AG09309 (cell line): ENCODE measurements at regions not wholly inside any gene's neighbourhood (a gene's known extent, or its start where the extent isn't known, plus 50 kb on each side); places are given as distances from the start of the nearest gene placed in this dataset.
"Not testable (repeated sequence)": the region's sequence is repeated elsewhere in the genome, so short reads cannot be mapped to it uniquely, and the experiment has no call there.

Experiments
- DNase-seq: peaks from one replicate; pipeline ENCODE4 v3.0.0-alpha.2; 2010; ENCODE audit warnings: low read depth
- H3K4me3 ChIP-seq: 2 replicates; pipeline ENCODE4 v1.5.1; 2011; ENCODE audit warnings: mild to moderate bottlenecking, low read depth, low read length, moderate library complexity; ENCODE audit not compliant: control insufficient read depth
- TF ChIP-seq, protein P1 (sequence below): IDR thresholded peaks from 2 replicates; pipeline ENCODE4 v1.5.1; 2011; ENCODE audit warnings: mild to moderate bottlenecking, low read depth, low read length, inconsistent platforms; ENCODE audit not compliant: insufficient read depth, control insufficient read depth; ENCODE audit errors: missing control alignments

DNA sequence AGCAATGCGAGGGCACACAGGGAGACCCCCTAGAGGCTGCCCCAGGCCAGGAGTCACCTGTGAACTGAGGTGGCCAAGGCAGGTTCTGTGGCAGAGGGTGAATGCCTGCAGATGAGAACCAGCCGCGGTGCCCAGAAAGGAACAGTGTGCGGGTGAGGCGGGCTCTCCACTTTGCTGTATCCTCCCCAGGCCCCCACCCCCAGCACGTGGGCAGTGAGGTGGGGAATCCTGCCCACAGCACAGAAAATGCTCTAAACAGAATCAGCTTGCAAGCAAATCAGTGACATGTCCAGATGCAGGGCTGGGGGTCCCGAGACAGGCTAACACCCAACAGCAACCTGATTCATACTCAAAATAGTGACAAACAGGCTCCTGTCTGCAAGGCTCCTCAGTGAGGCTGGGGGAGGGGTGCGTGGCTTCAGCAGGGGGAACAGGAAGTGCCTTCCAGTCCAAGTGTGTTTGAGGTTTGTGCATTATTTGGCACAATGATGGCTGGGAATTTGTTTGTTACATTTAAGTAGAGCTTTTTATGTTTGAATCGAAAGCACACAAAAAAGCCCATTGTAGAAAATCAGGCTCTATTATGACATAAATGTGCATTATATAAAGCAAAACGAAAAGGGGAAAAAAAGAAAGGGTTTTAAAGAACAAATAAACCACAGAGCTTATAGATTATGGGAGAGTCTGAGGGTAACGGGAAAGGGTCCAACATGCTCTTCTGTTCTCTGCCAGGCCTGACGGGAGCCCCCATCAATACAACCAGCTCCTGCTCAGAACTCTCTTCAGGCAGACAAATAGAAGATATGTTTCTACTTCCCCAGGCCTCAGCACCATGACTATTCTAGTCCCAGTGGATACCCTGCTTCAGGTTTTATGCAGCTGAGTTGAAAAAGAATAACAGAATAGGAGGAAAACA, 201.3 kb downstream of the HSD17B3 start:
- DNase-seq = no peak
- TF ChIP-seq, protein P1, sequence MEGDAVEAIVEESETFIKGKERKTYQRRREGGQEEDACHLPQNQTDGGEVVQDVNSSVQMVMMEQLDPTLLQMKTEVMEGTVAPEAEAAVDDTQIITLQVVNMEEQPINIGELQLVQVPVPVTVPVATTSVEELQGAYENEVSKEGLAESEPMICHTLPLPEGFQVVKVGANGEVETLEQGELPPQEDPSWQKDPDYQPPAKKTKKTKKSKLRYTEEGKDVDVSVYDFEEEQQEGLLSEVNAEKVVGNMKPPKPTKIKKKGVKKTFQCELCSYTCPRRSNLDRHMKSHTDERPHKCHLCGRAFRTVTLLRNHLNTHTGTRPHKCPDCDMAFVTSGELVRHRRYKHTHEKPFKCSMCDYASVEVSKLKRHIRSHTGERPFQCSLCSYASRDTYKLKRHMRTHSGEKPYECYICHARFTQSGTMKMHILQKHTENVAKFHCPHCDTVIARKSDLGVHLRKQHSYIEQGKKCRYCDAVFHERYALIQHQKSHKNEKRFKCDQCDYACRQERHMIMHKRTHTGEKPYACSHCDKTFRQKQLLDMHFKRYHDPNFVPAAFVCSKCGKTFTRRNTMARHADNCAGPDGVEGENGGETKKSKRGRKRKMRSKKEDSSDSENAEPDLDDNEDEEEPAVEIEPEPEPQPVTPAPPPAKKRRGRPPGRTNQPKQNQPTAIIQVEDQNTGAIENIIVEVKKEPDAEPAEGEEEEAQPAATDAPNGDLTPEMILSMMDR = no peak
- no peak overlapping the region for H3K4me3 ChIP-seq

DNA sequence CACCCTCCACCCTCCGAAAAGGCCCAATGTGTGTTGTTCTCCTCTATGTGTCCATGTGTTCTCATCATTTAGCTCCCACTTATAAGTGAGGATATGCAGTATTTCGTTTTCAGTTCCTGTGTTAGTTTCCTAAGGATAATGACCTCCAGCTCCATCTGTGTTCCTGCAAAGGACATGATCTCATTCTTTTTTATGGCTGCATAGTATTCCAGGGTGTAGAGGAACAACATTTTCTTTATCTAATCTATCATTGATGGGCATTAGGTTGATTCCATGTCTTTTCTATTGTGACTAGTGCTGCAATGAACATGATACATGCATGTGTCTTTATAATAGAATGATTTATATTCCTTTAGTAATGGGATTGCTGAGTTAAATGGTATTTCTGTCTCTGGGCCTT, 211.3 kb downstream of the HSD17B3 start:
- DNase-seq, H3K4me3 ChIP-seq: not testable (repeated sequence)

DNA sequence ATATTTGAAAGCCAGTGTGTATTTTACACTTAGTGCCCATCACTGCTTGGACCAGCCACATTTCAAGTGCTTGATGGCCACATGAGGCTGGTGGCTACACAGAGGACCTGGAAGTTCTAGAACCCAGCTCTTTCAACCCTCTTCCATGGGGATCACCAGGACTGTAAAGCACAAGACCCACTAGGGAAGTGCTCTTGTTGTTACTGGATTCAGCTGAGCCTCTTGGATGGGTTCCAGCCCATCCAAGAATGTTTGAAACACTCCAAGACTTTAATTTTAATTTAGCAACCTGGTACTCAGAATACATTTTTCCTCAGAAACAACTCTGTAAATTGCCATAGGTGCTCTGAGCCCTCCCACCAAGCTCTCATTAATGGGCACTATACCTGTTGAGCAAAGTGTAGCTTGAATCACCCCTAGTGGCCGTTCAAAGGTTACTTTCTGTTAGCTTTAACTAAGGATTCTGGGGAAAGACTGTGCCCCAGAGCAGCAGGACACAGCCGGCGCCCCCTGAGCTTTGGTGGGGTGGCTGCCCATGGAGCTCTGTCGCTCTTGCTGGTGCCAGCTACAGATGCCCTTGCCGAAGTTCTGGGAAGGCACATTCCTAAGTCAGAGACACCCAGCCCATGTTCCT, 212.4 kb downstream of the HSD17B3 start:
- TF ChIP-seq, protein P1 = no peak
- DNase-seq = no peak
- H3K4me3 ChIP-seq = no peak overlapping the region

DNA sequence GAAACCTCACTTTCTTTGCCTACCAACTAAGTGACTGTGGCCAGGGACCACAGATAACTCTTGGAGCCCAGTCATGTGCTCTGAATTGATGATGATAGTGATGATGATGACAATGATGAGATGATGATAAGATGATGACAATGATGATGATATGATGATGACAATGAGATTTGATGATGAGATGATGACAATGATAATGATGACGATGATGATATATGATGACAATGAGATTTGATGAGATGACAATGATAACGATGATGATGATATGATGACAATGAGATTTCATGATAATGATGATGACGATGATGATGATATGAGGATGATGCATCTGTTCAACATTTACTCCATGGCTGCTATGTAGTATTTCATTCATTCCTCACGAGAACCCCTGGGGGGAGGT, 213.0 kb downstream of the ERCC6L2 start:
- no peak overlapping the region for H3K4me3 ChIP-seq
- DNase-seq = no peak
- TF ChIP-seq, protein P1 = no peak

DNA sequence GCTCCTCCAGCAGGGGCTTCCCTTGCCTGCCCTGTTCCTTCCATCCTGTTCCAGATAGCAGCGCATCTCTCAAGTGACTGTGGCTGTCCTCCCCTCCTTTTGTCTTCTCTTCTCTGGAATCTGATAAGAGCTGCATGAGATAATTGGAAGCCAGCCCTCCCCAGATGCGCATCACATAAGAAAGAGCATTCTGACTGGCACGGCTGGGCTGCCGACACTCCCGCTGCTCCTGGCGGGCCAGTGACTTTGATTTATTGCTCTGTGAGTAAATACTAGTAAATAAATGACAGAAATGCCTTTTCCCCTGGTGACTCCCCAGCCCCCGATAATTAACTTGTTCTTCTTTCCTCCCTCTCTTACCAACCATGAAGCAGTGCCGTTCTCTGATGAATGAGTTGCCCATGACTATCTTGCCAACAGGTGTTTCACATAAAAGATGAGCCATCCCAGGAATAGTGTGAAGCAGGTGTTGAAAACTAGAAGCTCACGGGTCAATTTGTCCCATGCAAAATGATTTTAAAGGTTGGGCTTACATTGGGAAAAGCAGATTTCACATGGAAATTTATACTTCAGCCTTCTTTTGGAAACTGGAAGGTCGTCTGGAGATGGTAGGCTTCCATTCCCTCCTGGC, 212.3 kb downstream of the ERCC6L2 start:
- H3K4me3 ChIP-seq = no peak overlapping the region
- no peak for DNase-seq
- TF ChIP-seq, protein P1 = no peak

DNA sequence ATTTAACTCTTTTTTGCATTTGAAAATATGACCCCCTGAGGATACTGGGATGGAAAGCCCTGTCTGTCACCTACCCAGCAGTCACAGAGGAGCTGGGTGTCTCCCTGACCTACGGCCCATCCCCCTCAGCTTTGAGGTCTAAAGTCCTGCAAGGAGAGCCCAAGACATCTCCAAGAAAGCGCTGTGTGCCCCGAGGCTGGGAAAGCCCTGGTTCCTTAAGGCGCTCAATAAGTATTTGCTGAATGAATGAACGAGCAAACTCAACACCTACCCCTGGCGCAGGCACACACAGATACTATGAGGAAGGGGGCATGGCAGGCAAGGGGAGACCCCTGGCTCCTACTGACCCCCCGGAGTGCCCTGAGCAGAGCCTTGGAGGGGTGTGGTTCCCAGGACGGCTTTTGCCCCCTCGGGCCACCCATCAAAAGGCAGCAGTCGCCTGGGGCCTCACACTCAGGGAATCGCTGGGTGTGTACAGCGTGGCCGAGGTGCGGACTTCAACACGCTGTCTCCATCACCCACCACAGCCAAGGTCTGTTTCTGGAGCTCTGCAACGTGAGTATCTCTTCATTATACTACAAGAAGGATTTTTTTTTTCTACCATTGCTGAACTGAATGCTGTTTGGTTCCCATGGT, 211.6 kb downstream of the ERCC6L2 start:
- H3K4me3 ChIP-seq = no peak overlapping the region
- TF ChIP-seq, protein P1 = no peak
- no peak for DNase-seq
